Prostate gland (tissue), 2 donors: ENCODE measurements at regions not wholly inside any gene's neighbourhood (a gene's known extent, or its start where the extent isn't known, plus 50 kb on each side); places are given as distances from the start of the nearest gene placed in this dataset.
"Not testable (repeated sequence)": the region's sequence is repeated elsewhere in the genome, so short reads cannot be mapped to it uniquely, and the experiment has no call there.

Experiments used
- DNase-seq: peaks from one replicate; pipeline ENCODE4 v3.0.0-alpha.2; 2019; ENCODE audit warnings: low spot score
- H3K27ac ChIP-seq, 2 donors: fragments of 200-600 bp; sonication (generic); 2 replicates each; pipeline ENCODE4 v1.5.1; 2017 to 2019
- H3K27me3 ChIP-seq: fragments of 200-600 bp; sonication (generic); replicated peaks from 2 replicates; pipeline ENCODE4 v1.5.1; 2019; ENCODE audit not compliant: insufficient read depth
- H3K36me3 ChIP-seq, 2 donors: fragments of 200-600 bp; sonication (generic); 1 replicate in 1 of 2; 2 replicates in 1 of 2; pipeline versions ENCODE4 v1.5.1 to v1.8.1; 2017 to 2019
- H3K4me1 ChIP-seq: fragments of 200-600 bp; sonication (generic); replicated peaks from 2 replicates; pipeline ENCODE4 v1.5.1; 2019
- H3K4me3 ChIP-seq, 2 donors: fragments of 200-600 bp; sonication (generic); 2 replicates each; pipeline ENCODE4 v1.5.1; 2017 to 2019
- H3K9me3 ChIP-seq: fragments of 200-600 bp; sonication (generic); 2 replicates; pipeline ENCODE4 v1.5.1; 2017
- CTCF ChIP-seq, 4 experiments: fragments of 200-600 bp in 2 of 4; fragments of 450-650 bp in 2 of 4; sonication (generic) in 2 of 4; IDR thresholded peaks; 1 replicate in 3 of 4; 2 replicates in 1 of 4; pipeline ENCODE4 v1.5.1; 2016 to 2019; ENCODE audit warnings: antibody characterized with exemption in 4 of 4, mild to moderate bottlenecking in 2 of 4, moderate library complexity in 2 of 4
- POLR2A ChIP-seq: fragments of 450-650 bp; IDR thresholded peaks from one replicate; pipeline ENCODE4 v1.6.1; 2016; ENCODE audit warnings: antibody characterized with exemption, mild to moderate bottlenecking
- POLR2AphosphoS5 ChIP-seq: sonication (generic); formaldehyde crosslinking; IDR thresholded peaks from one replicate; pipeline ENCODE4 v1.6.1; 2017; ENCODE audit warnings: antibody characterized with exemption
- WGBS: methylation state at CpG from one replicate; pipeline ENCODE4 v1.1.5; 2018; 5-methylcytosine and 5-hydroxymethylcytosine counted together
- intact Hi-C: fragments of 100-400 bp; cut with DNase I; formaldehyde crosslinking; loops from one replicate; pipeline ENCODE4 v1.14.2; 2022

GRCh38 chr5:166722939-166723338, 1568.5 kb upstream of the WWC1 start:
- no peak for DNase-seq
- H3K4me1 ChIP-seq, result no peaks in the 10 kb centered on the region
- no peak overlapping the region for H3K4me3 ChIP-seq
- 88% methylated on average over 2 of the region's 2 CpGs for WGBS
- H3K36me3 ChIP-seq, result no peaks in the 10 kb centered on the region
- no peak overlapping the region for H3K27ac ChIP-seq
- intact Hi-C loops, result no loop called here
- no peaks in the 10 kb centered on the region for H3K9me3 ChIP-seq
- H3K27me3 ChIP-seq, result no peaks in the 10 kb centered on the region
- TF ChIP-seq POLR2A, result no peak
- no peak for TF ChIP-seq CTCF (IDR thresholded peaks at IDR 0.05)
- no peak for TF ChIP-seq POLR2AphosphoS5

GRCh38 chr5:166724284-166724683, 1567.2 kb upstream of the WWC1 start:
- Histone ChIP-seq H3K4me1 (no peaks in the 10 kb centered on the region), H3K36me3 (no peaks in the 10 kb centered on the region), H3K27ac (no peak overlapping the region), H3K4me3 (no peak overlapping the region), H3K27me3 (no peaks in the 10 kb centered on the region), H3K9me3 (no peaks in the 10 kb centered on the region)
- intact Hi-C loops, result no loop called here
- 59% methylated on average over 5 of the region's 5 CpGs for WGBS
- DNase-seq, result no peak
- TF ChIP-seq CTCF (IDR thresholded peaks at IDR 0.05) (no peak), POLR2AphosphoS5 (no peak), POLR2A (no peak)

GRCh38 chr5:166725593-166725992, 1565.9 kb upstream of the WWC1 start:
- TF ChIP-seq POLR2A (no peak), CTCF (IDR thresholded peaks at IDR 0.05) (no peak), POLR2AphosphoS5 (no peak)
- intact Hi-C loops, result no loop called here
- Histone ChIP-seq H3K36me3 (no peaks in the 10 kb centered on the region), H3K4me1 (no peaks in the 10 kb centered on the region), H3K27ac (no peak overlapping the region), H3K9me3 (no peaks in the 10 kb centered on the region), H3K27me3 (no peaks in the 10 kb centered on the region), H3K4me3 (no peak overlapping the region)
- no peak for DNase-seq
- 58% methylated on average over 1 of the region's 1 CpG for WGBS

GRCh38 chr5:166726406-166726805, 1565.0 kb upstream of the WWC1 start:
- Histone ChIP-seq H3K36me3 (no peaks in the 10 kb centered on the region), H3K27me3 (no peaks in the 10 kb centered on the region), H3K9me3 (no peaks in the 10 kb centered on the region), H3K4me1 (no peaks in the 10 kb centered on the region), H3K4me3 (no peak overlapping the region), H3K27ac (no peak overlapping the region)
- intact Hi-C loops, result no loop called here
- WGBS, result 67% methylated on average over 1 of the region's 1 CpG
- TF ChIP-seq CTCF (IDR thresholded peaks at IDR 0.05), result no peak
- no peak for TF ChIP-seq POLR2AphosphoS5
- no peak for TF ChIP-seq POLR2A
- DNase-seq, result no peak

- H3K27ac ChIP-seq, H3K4me3 ChIP-seq, DNase-seq, H3K9me3 ChIP-seq, H3K4me1 ChIP-seq, H3K36me3 ChIP-seq, intact Hi-C loops, H3K27me3 ChIP-seq: not testable (repeated sequence)
- 75% methylated on average over 4 of the region's 4 CpGs for WGBS
Measured at GRCh38 chr5:166742951-166743350, 1548.5 kb upstream of the WWC1 start.
